Stimulated activated CD4-positive, alpha-beta T cell treated with anti-CD3 and anti-CD28 coated beads, Interleukin-1b, Interleukin-23, amount 100 ng/mL, for 48 hours (primary cell): ENCODE measurements at regions not wholly inside any gene's neighbourhood (a gene's known extent, or its start where the extent isn't known, plus 50 kb on each side); places are given as distances from the start of the nearest gene placed in this dataset.
"Not testable (repeated sequence)": the region's sequence is repeated elsewhere in the genome, so short reads cannot be mapped to it uniquely, and the experiment has no call there.

Experiments used
- DNase-seq: peaks from one replicate; pipeline ENCODE4 v3.0.0-alpha.2; 2020

GRCh38 chr11:23772081-23772480 lies 724.8 kb upstream of the LUZP2 start:
- no peak for DNase-seq

- no peak for DNase-seq
Measured at GRCh38 chr11:23778971-23779370, 717.9 kb upstream of the LUZP2 start.

- DNase-seq: no peak
Measured at GRCh38 chr11:23780231-23780630, 716.6 kb upstream of the LUZP2 start.

- DNase-seq: no peak
Measured at GRCh38 chr11:23781803-23782560, 714.9 kb upstream of the LUZP2 start.

GRCh38 chr11:23786974-23787373 lies 709.9 kb upstream of the LUZP2 start:
- not testable (repeated sequence) for DNase-seq

- DNase-seq: no peak
Measured at GRCh38 chr11:23789200-23789853, 707.5 kb upstream of the LUZP2 start.

- DNase-seq: no peak
Measured at GRCh38 chr11:23789938-23790371, 706.9 kb upstream of the LUZP2 start.

- DNase-seq: no peak
Measured at GRCh38 chr11:23797624-23798419, 699.0 kb upstream of the LUZP2 start.

GRCh38 chr11:23834306-23834705 lies 662.5 kb upstream of the LUZP2 start:
- DNase-seq: not testable (repeated sequence)

- DNase-seq: no peak
Measured at GRCh38 chr11:23836981-23837380, 659.9 kb upstream of the LUZP2 start.

GRCh38 chr11:23840872-23841271 lies 656.0 kb upstream of the LUZP2 start:
- DNase-seq: no peak

GRCh38 chr11:23846902-23847422 lies 649.9 kb upstream of the LUZP2 start:
- no peak for DNase-seq

GRCh38 chr11:23851216-23851615 lies 645.6 kb upstream of the LUZP2 start:
- no peak for DNase-seq

- no peak for DNase-seq
Measured at GRCh38 chr11:23856654-23857053, 640.2 kb upstream of the LUZP2 start.

- no peak for DNase-seq
Measured at GRCh38 chr11:23859087-23859486, 637.8 kb upstream of the LUZP2 start.

GRCh38 chr11:23861615-23862014 lies 635.2 kb upstream of the LUZP2 start:
- DNase-seq: no peak

GRCh38 chr11:23865341-23865975 lies 631.4 kb upstream of the LUZP2 start:
- DNase-seq: no peak

- DNase-seq: no peak
Measured at GRCh38 chr11:23866641-23867040, 630.2 kb upstream of the LUZP2 start.

- DNase-seq: no peak
Measured at GRCh38 chr11:23869671-23870070, 627.2 kb upstream of the LUZP2 start.

- DNase-seq: no peak
Measured at GRCh38 chr11:23873406-23873805, 623.4 kb upstream of the LUZP2 start.

GRCh38 chr11:23875176-23875850 lies 621.5 kb upstream of the LUZP2 start:
- DNase-seq: no peak

GRCh38 chr11:23883426-23884048 lies 613.3 kb upstream of the LUZP2 start:
- DNase-seq: not testable (repeated sequence)
